ENCODE measurements at regions not wholly inside any gene's neighbourhood (a gene's known extent, or its start where the extent isn't known, plus 50 kb on each side); places are given as distances from the start of the nearest gene placed in this dataset.
"Not testable (repeated sequence)": the region's sequence is repeated elsewhere in the genome, so short reads cannot be mapped to it uniquely, and the experiment has no call there.

GRCh38 chr5:86981898-86982297, 285.8 kb upstream of the RASA1 start:
- DNase-seq: no peak

- no peak for DNase-seq
Measured at GRCh38 chr5:86983208-86983607, 284.5 kb upstream of the RASA1 start.

GRCh38 chr5:86986837-86987236, 280.8 kb upstream of the RASA1 start:
- DNase-seq: no peak

- DNase-seq: no peak
Measured at GRCh38 chr5:86997516-86997915, 270.2 kb upstream of the RASA1 start.

- no peak for DNase-seq
Measured at GRCh38 chr5:86999951-87000350, 267.7 kb upstream of the RASA1 start.

- DNase-seq: no peak
Measured at GRCh38 chr5:87002485-87002884, 265.2 kb upstream of the RASA1 start.

GRCh38 chr5:87004101-87004500, 263.6 kb upstream of the RASA1 start:
- no peak for DNase-seq

GRCh38 chr5:87007737-87008136, 259.9 kb upstream of the RASA1 start:
- DNase-seq: no peak

- no peak for DNase-seq
Measured at GRCh38 chr5:87008751-87009560, 258.7 kb upstream of the RASA1 start.

GRCh38 chr5:87010736-87011135, 256.9 kb upstream of the RASA1 start:
- no peak for DNase-seq

GRCh38 chr5:87015901-87016300, 251.8 kb upstream of the RASA1 start:
- no peak for DNase-seq

- DNase-seq: peak in 1 of 2 donors; percentile 6
Measured at GRCh38 chr5:87020099-87020934, 247.4 kb upstream of the RASA1 start.

- no peak for DNase-seq
Measured at GRCh38 chr5:87022415-87022814, 245.3 kb upstream of the RASA1 start.

- no peak for DNase-seq
Measured at GRCh38 chr5:87027570-87027969, 240.1 kb upstream of the RASA1 start.

GRCh38 chr5:87029951-87030350, 237.7 kb upstream of the RASA1 start:
- no peak for DNase-seq

- DNase-seq: no peak
Measured at GRCh38 chr5:87030699-87031098, 237.0 kb upstream of the RASA1 start.

GRCh38 chr5:87034557-87034956, 233.1 kb upstream of the RASA1 start:
- DNase-seq: no peak

- no peak for DNase-seq
Measured at GRCh38 chr5:87042554-87042953, 225.1 kb upstream of the RASA1 start.

GRCh38 chr5:87048156-87048555, 219.5 kb upstream of the RASA1 start:
- DNase-seq: no peak

GRCh38 chr5:87049012-87049411, 218.7 kb upstream of the RASA1 start:
- DNase-seq: not testable (repeated sequence)

GRCh38 chr5:87051502-87052113, 216.1 kb upstream of the RASA1 start:
- DNase-seq: no peak

- no peak for DNase-seq
Measured at GRCh38 chr5:87053146-87053545, 214.5 kb upstream of the RASA1 start.

- no peak for DNase-seq
Measured at GRCh38 chr5:87054821-87055220, 212.9 kb upstream of the RASA1 start.

GRCh38 chr5:87061046-87061445, 206.6 kb upstream of the RASA1 start:
- DNase-seq: no peak
